Type B pancreatic cell (in vitro differentiated cells): ENCODE measurements at regions not wholly inside any gene's neighbourhood (a gene's known extent, or its start where the extent isn't known, plus 50 kb on each side); places are given as distances from the start of the nearest gene placed in this dataset.

Experiments
- DNase-seq: peaks from one replicate; pipeline ENCODE4 v3.0.0; 2021; ENCODE audit warnings: mixed read lengths; ENCODE audit not compliant: unreplicated experiment; ENCODE audit errors: extremely low spot score
- H3K27ac Mint-ChIP-seq: 2 replicates; pipeline ENCODE4 v1.8.0; 2021; ENCODE audit warnings: mild to moderate bottlenecking, mixed read lengths
- H3K27me3 Mint-ChIP-seq: 2 replicates; pipeline ENCODE4 v1.8.0; 2021; ENCODE audit warnings: mixed read lengths
- H3K36me3 Mint-ChIP-seq: 2 replicates; pipeline ENCODE4 v1.8.0; 2021; ENCODE audit warnings: mixed read lengths
- H3K4me1 Mint-ChIP-seq: one replicate; pipeline ENCODE4 v1.8.0; 2021; ENCODE audit warnings: mixed read lengths; ENCODE audit not compliant: unreplicated experiment
- H3K4me3 Mint-ChIP-seq: 2 replicates; pipeline ENCODE4 v1.8.0; 2021; ENCODE audit warnings: mild to moderate bottlenecking, mixed read lengths
- H3K9me3 Mint-ChIP-seq: 2 replicates; pipeline ENCODE4 v1.8.0; 2021; ENCODE audit warnings: mixed read lengths
- CTCF ChIP-seq: fragments of 200-600 bp; sonication (generic); conservative IDR thresholded peaks from 2 replicates; pipeline ENCODE4 v1.5.0; 2021; ENCODE audit warnings: antibody characterized with exemption, mild to moderate bottlenecking

GRCh38 chr3:18809640-18810305 is 338.5 kb upstream of the KCNH8 start:
- H3K9me3 Mint-ChIP-seq: peaks cover 4% of the 10 kb centered on the region
- no peaks in the 10 kb centered on the region for H3K4me1 Mint-ChIP-seq

GRCh38 chr3:18808429-18808828 is 339.9 kb upstream of the KCNH8 start:
- Mint-ChIP-seq H3K27me3 (no peaks in the 10 kb centered on the region), H3K4me3 (no peak overlapping the region), H3K27ac (no peak overlapping the region), H3K36me3 (no peaks in the 10 kb centered on the region), H3K9me3 (peaks cover 4% of the 10 kb centered on the region), H3K4me1 (no peaks in the 10 kb centered on the region)
- DNase-seq: no peak
- TF ChIP-seq CTCF: no peak

More at GRCh38 chr3:18809640-18810305, 338.5 kb upstream of the KCNH8 start:
- DNase-seq: no peak
- Mint-ChIP-seq H3K27ac (no peak overlapping the region), H3K36me3 (no peaks in the 10 kb centered on the region), H3K27me3 (no peaks in the 10 kb centered on the region), H3K4me3 (no peak overlapping the region)
- TF ChIP-seq CTCF: no peak

GRCh38 chr3:18807593-18807992 is 340.7 kb upstream of the KCNH8 start:
- Mint-ChIP-seq H3K27ac (no peak overlapping the region), H3K36me3 (no peaks in the 10 kb centered on the region), H3K27me3 (no peaks in the 10 kb centered on the region), H3K4me3 (no peak overlapping the region), H3K4me1 (no peaks in the 10 kb centered on the region), H3K9me3 (peaks cover 4% of the 10 kb centered on the region)
- no peak for DNase-seq
- no peak for TF ChIP-seq CTCF

- DNase-seq: no peak
- H3K4me1 Mint-ChIP-seq: no peaks in the 10 kb centered on the region
- no peak for TF ChIP-seq CTCF
- H3K27me3 Mint-ChIP-seq: no peaks in the 10 kb centered on the region
- H3K27ac Mint-ChIP-seq: no peak overlapping the region
- no peaks in the 10 kb centered on the region for H3K36me3 Mint-ChIP-seq
- H3K9me3 Mint-ChIP-seq: peaks cover 4% of the 10 kb centered on the region
- no peak overlapping the region for H3K4me3 Mint-ChIP-seq
These were observed 341.7 kb upstream of the KCNH8 start for GRCh38 chr3:18806633-18807032.

GRCh38 chr3:18797378-18797777 is 350.9 kb upstream of the KCNH8 start:
- DNase-seq: no peak
- H3K27me3 Mint-ChIP-seq: no peaks in the 10 kb centered on the region
- H3K36me3 Mint-ChIP-seq: no peaks in the 10 kb centered on the region
- TF ChIP-seq CTCF: no peak
- no peaks in the 10 kb centered on the region for H3K9me3 Mint-ChIP-seq
- no peaks in the 10 kb centered on the region for H3K4me1 Mint-ChIP-seq
- H3K27ac Mint-ChIP-seq: no peak overlapping the region
- no peak overlapping the region for H3K4me3 Mint-ChIP-seq

GRCh38 chr3:18795078-18795477 is 353.2 kb upstream of the KCNH8 start:
- Mint-ChIP-seq H3K4me1 (no peaks in the 10 kb centered on the region), H3K36me3 (no peaks in the 10 kb centered on the region), H3K4me3 (no peak overlapping the region), H3K9me3 (no peaks in the 10 kb centered on the region), H3K27me3 (no peaks in the 10 kb centered on the region), H3K27ac (no peak overlapping the region)
- no peak for DNase-seq
- TF ChIP-seq CTCF: no peak
